Tibial artery (tissue), 4 donors: ENCODE measurements at regions not wholly inside any gene's neighbourhood (a gene's known extent, or its start where the extent isn't known, plus 50 kb on each side); places are given as distances from the start of the nearest gene placed in this dataset.
A peak's percentile ranks its signal among the peaks of the same experiment; 100 is the strongest.

Experiments
- DNase-seq, 2 donors: peaks; one replicate each; pipeline ENCODE4 v3.0.0-alpha.2; 2019
- H3K27ac ChIP-seq, 2 donors: fragments of 200-600 bp; sonication (generic) in 1 of 2; 1 replicate in 1 of 2; 2 replicates in 1 of 2; pipeline ENCODE4 v1.5.1; 2018 to 2019; ENCODE audit warnings: mild to moderate bottlenecking in 1 of 2
- H3K27me3 ChIP-seq, 2 donors: fragments of 200-600 bp; sonication (generic) in 1 of 2; one replicate each; pipeline versions ENCODE4 v1.5.1 to v1.6.0; 2016 to 2019
- H3K36me3 ChIP-seq, 3 donors: fragments of 200-600 bp; sonication (generic) in 2 of 3; one replicate each; pipeline ENCODE4 v1.5.1; 2016 to 2019; ENCODE audit warnings: mild to moderate bottlenecking in 2 of 3
- H3K4me1 ChIP-seq, 4 donors: fragments of 200-600 bp; sonication (generic) in 2 of 4; 1 replicate in 3 of 4; 2 replicates in 1 of 4; pipeline ENCODE4 v1.5.1; 2016 to 2019
- H3K4me3 ChIP-seq, 2 donors: fragments of 200-600 bp; sonication (generic) in 1 of 2; 1 replicate in 1 of 2; 2 replicates in 1 of 2; pipeline ENCODE4 v1.5.1; 2018 to 2019; ENCODE audit warnings: mild to moderate bottlenecking in 2 of 2
- H3K9me3 ChIP-seq, 3 donors: fragments of 200-600 bp; sonication (generic) in 1 of 3; one replicate each; pipeline ENCODE4 v1.5.1; 2016 to 2019
- intact Hi-C: fragments of 100-400 bp; cut with DNase I; formaldehyde crosslinking; loops from one replicate; pipeline ENCODE4 v1.15.0; 2023; ENCODE audit warnings: low total_unique reads
- TF ChIP-seq, protein P1 (sequence below), 2 experiments: fragments of 200-600 bp in 1 of 2; fragments of 450-650 bp in 1 of 2; IDR thresholded peaks; one replicate each; pipeline ENCODE4 v1.5.1; 2017 to 2019; ENCODE audit warnings: antibody characterized with exemption in 2 of 2, mild to moderate bottlenecking in 1 of 2, moderate library complexity in 1 of 2

DNA sequence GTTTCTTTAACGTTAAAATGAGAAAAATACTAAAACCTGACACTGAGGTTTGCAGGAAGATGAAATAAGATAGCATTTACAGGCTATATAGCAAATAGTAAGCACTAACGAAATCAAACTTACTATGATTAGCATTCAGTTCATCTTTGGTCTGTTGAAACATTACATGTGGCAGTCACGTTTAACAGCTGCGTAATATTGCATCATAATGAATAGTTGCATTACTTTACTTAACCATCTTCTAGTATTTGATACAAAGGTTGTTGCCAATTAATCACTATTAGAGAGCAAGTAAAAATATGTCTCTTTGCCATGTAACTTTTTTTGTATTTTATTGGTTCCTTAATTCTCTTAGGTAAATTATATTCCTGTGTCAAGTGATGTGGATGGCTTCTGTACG lies 131.8 kb upstream of the GHITM start:
- no peaks in the 10 kb centered on the region for H3K4me1 ChIP-seq
- H3K27ac ChIP-seq: no peak overlapping the region
- H3K9me3 ChIP-seq: no peaks in the 10 kb centered on the region
- intact Hi-C loops: no loop called here
- H3K4me3 ChIP-seq: no peak overlapping the region
- H3K36me3 ChIP-seq: no peaks in the 10 kb centered on the region
- TF ChIP-seq, protein P1, sequence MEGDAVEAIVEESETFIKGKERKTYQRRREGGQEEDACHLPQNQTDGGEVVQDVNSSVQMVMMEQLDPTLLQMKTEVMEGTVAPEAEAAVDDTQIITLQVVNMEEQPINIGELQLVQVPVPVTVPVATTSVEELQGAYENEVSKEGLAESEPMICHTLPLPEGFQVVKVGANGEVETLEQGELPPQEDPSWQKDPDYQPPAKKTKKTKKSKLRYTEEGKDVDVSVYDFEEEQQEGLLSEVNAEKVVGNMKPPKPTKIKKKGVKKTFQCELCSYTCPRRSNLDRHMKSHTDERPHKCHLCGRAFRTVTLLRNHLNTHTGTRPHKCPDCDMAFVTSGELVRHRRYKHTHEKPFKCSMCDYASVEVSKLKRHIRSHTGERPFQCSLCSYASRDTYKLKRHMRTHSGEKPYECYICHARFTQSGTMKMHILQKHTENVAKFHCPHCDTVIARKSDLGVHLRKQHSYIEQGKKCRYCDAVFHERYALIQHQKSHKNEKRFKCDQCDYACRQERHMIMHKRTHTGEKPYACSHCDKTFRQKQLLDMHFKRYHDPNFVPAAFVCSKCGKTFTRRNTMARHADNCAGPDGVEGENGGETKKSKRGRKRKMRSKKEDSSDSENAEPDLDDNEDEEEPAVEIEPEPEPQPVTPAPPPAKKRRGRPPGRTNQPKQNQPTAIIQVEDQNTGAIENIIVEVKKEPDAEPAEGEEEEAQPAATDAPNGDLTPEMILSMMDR (IDR thresholded peaks at IDR 0.05): no peak
- no peaks in the 10 kb centered on the region for H3K27me3 ChIP-seq
- DNase-seq: no peak

DNA sequence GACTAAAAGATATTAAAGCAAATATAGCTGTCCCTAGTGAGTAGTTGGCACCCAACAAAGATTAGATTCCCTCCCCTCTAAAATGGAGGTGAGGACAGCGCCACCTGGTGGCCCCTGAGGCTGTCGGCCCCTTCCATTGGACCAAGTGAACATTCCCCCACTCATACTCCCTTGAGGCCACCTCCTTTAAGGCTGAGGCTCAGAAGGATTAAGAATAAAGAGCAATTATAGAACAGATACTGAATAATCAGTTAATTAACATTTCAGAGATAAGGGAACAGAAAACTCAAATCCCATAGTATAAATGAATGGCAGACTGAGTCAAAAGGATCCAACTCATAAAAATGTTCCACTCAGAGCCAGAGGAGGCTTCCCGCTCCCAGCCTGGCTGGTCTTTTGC lies 130.4 kb upstream of the GHITM start:
- H3K4me1 ChIP-seq: no peaks in the 10 kb centered on the region
- no peak overlapping the region for H3K4me3 ChIP-seq
- no peak overlapping the region for H3K27ac ChIP-seq
- TF ChIP-seq, protein P1 (IDR thresholded peaks at IDR 0.05): peak; percentile 9 to 24
- H3K27me3 ChIP-seq: no peaks in the 10 kb centered on the region
- intact Hi-C loops: no loop called here
- H3K36me3 ChIP-seq: no peaks in the 10 kb centered on the region
- DNase-seq: no peak
- H3K9me3 ChIP-seq: no peaks in the 10 kb centered on the region

DNA sequence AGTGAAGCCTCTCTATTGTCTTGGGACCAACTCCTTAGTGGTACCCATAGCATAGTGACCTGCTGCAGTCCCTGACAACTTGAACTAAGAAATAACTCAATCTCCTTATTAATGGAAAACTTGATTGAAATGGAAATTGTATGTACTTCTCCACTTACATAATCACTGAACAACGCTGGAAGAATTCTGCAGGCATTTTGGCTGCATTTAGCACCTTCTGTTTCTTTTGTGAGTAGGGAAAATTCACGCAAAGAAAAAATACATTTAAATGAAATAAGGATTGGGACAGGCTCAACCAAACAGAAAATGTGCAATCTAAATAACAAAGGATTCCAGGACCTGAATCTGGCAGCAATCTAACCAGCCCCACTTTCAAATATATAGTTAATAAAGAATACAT lies 126.9 kb upstream of the GHITM start:
- TF ChIP-seq, protein P1 (IDR thresholded peaks at IDR 0.05): no peak
- Histone ChIP-seq H3K9me3 (no peaks in the 10 kb centered on the region), H3K4me1 (no peaks in the 10 kb centered on the region), H3K27me3 (no peaks in the 10 kb centered on the region), H3K36me3 (no peaks in the 10 kb centered on the region), H3K4me3 (no peak overlapping the region), H3K27ac (no peak overlapping the region)
- DNase-seq: no peak
- intact Hi-C loops: no loop called here

DNA sequence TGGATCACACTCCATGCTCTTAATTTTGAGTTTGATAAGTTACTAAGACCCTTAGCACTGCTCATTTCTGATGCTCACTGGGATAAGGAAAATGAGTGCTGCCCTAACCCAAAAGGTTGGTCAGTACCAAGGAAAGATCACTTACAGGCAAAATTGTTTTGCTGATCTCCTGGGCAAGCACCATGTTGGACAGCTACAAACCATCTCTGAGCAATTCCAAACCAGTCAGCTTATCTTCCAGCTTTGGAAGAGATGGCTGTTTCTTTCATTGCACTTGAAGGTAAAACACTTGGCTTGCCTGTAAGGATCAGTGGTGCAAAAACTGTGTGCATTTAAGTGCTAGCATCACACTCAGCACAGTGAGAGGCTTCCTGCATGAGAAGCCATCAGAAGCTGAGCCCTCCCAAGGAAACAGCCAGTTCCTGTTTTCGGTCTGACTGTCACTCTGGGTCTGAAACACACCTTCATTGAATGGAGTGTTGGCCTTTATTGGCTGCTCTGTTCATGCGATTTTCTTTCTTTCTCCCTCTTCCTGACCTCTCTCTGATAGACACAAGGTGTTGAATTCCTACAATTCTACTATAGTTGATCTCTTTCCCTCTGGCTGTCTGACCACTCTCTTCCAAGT lies 126.4 kb upstream of the GHITM start:
- intact Hi-C loops: no loop called here
- TF ChIP-seq, protein P1 (IDR thresholded peaks at IDR 0.05): no peak
- H3K27me3 ChIP-seq: no peaks in the 10 kb centered on the region
- no peaks in the 10 kb centered on the region for H3K4me1 ChIP-seq
- H3K9me3 ChIP-seq: no peaks in the 10 kb centered on the region
- DNase-seq: no peak
- H3K27ac ChIP-seq: no peak overlapping the region
- no peak overlapping the region for H3K4me3 ChIP-seq
- no peaks in the 10 kb centered on the region for H3K36me3 ChIP-seq

DNA sequence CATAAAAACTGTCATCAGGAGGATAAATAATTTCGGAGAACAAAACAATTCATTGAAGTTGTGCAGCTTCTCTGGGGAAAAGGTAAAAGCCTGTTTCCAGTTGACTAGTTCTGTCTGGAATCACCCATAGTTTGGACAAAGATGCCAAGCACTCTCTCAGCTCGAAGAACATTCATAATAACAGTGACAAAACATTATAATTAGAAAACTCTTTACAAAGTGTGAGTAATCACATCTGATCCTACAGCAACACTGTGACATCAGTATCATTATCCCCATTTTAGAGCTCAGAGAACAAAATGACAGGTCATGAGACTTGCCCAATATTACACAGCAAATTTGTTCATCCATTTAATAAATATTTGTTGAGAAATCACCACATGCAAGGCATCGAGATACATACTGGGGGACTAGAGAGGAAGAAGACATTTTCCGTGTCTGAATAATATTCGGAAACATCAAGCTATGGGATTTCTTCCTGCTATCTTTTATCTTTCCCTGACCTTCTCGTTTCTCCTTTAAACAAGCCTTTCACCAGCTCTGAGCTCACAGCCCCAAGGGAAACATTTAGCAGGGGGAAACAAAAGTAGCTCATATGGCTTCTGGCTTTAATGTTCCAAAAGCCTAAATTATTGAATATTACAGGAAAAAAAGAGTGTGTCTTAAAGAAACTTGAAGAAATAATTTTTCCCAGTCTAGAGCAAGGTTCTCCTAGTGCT lies 123.3 kb upstream of the GHITM start:
- H3K4me1 ChIP-seq: no peaks in the 10 kb centered on the region
- TF ChIP-seq, protein P1 (IDR thresholded peaks at IDR 0.05): no peak
- H3K27ac ChIP-seq: no peak overlapping the region
- no peaks in the 10 kb centered on the region for H3K36me3 ChIP-seq
- intact Hi-C loops: no loop called here
- H3K9me3 ChIP-seq: no peaks in the 10 kb centered on the region
- no peak for DNase-seq
- H3K27me3 ChIP-seq: no peaks in the 10 kb centered on the region
- H3K4me3 ChIP-seq: no peak overlapping the region
